CD4-positive, alpha-beta T cell treated with Interferon gamma for 1 hour (primary cell): ENCODE measurements at regions not wholly inside any gene's neighbourhood (a gene's known extent, or its start where the extent isn't known, plus 50 kb on each side); places are given as distances from the start of the nearest gene placed in this dataset.
"Not testable (repeated sequence)": the region's sequence is repeated elsewhere in the genome, so short reads cannot be mapped to it uniquely, and the experiment has no call there.

Experiments used
- DNase-seq: peaks from one replicate; pipeline ENCODE4 v3.0.0-alpha.2; 2020

- DNase-seq: no peak
Observed at GRCh38 chr5:90338712-90339372, 70.7 kb downstream of the CETN3 start.

GRCh38 chr5:90337449-90338052, 72.0 kb downstream of the CETN3 start:
- no peak for DNase-seq

- DNase-seq: no peak
Observed at GRCh38 chr5:90336752-90337151, 72.8 kb downstream of the CETN3 start.

- no peak for DNase-seq
Observed at GRCh38 chr5:90334741-90335140, 74.8 kb downstream of the CETN3 start.

GRCh38 chr5:90329911-90330310, 79.6 kb downstream of the CETN3 start:
- no peak for DNase-seq

- no peak for DNase-seq
Observed at GRCh38 chr5:90326995-90327394, 82.6 kb downstream of the CETN3 start.

GRCh38 chr5:90325093-90325492, 84.5 kb downstream of the CETN3 start:
- no peak for DNase-seq

- DNase-seq: not testable (repeated sequence)
Observed at GRCh38 chr5:90320348-90320747, 89.2 kb downstream of the CETN3 start.

GRCh38 chr5:90312027-90312426, 97.5 kb downstream of the CETN3 start:
- DNase-seq: no peak

- no peak for DNase-seq
Observed at GRCh38 chr5:90311401-90311800, 98.2 kb downstream of the CETN3 start.

GRCh38 chr5:90308787-90309585, 100.6 kb downstream of the CETN3 start:
- DNase-seq: no peak

GRCh38 chr5:90307782-90308181, 101.8 kb downstream of the CETN3 start:
- no peak for DNase-seq

- DNase-seq: no peak
Observed at GRCh38 chr5:90307322-90307721, 102.2 kb downstream of the CETN3 start.

GRCh38 chr5:90306613-90307012, 102.9 kb downstream of the CETN3 start:
- DNase-seq: no peak

- DNase-seq: no peak
Observed at GRCh38 chr5:90305041-90305720, 104.4 kb downstream of the CETN3 start.

- no peak for DNase-seq
Observed at GRCh38 chr5:90301248-90301647, 108.3 kb downstream of the CETN3 start.

- no peak for DNase-seq
Observed at GRCh38 chr5:90297045-90297764, 112.4 kb downstream of the CETN3 start.

GRCh38 chr5:90294604-90295003, 115.0 kb downstream of the CETN3 start:
- no peak for DNase-seq

- no peak for DNase-seq
Observed at GRCh38 chr5:90293931-90294330, 115.6 kb downstream of the CETN3 start.

- no peak for DNase-seq
Observed at GRCh38 chr5:90290648-90291047, 118.9 kb downstream of the CETN3 start.

GRCh38 chr5:90289837-90290236, 119.7 kb downstream of the CETN3 start:
- no peak for DNase-seq

- DNase-seq: no peak
Observed at GRCh38 chr5:90287036-90287435, 122.5 kb downstream of the CETN3 start.

- DNase-seq: no peak
Observed at GRCh38 chr5:90285581-90285980, 124.0 kb downstream of the CETN3 start.
